ENCODE measurements at regions not wholly inside any gene's neighbourhood (a gene's known extent, or its start where the extent isn't known, plus 50 kb on each side); places are given as distances from the start of the nearest gene placed in this dataset.

DNA sequence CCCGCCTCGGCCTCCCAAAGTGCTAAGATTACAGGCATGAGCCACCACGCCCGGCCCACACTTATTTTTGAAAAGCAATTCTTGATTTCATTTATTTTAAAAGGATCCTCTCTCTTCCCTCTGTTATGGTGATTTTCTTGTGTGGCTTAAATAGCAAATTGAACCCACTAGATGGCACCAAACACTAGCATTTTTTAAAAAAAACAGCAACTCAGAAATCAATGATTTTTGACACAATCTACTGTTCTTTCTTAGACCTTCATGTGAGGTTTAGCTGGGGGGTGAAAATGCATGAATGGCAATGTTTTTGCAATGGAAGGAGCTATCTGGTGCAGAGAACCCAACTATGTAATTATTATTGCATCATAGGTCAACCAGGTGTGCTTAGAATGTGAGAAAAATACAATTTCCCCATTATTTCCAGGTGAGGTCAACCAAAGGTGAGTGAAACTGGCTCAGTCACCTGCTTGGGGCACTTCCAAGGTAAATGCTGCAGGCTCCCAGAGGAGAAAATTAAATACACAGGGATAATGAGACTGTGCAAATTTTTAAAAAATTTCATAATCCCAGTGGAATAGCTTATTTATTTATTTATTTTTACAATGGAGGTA lies 226.7 kb upstream of the PRKX start:
- H3K27ac ChIP-seq (ENCODE audit: low read depth in 2 of 2, low read length in 1 of 2) = no peak overlapping the region
- ChIA-PET CTCF (interaction anchor here (0.6 to 2.9 kb wide), 10 partner anchors 12 to 610 kb away, joined by 3 to 23 read pairs (median 3); no protein-coding TSS in a partner anchor), POLR2A (no interaction called here)
- H3F3A ChIP-seq (replicated peaks; ENCODE audit: insufficient read depth) = no peaks in the 10 kb centered on the region
- TF ChIP-seq FOXJ3 (CRISPR knock-in tag; IDR thresholded peaks at IDR 0.05) = no peak
- TF ChIP-seq NRF1 (IDR thresholded peaks at IDR 0.05; ENCODE audit: low read depth, low read length) = no peak
- TF ChIP-seq ELF1 (IDR thresholded peaks at IDR 0.05) = no peak
- TF ChIP-seq RXRA (IDR thresholded peaks at IDR 0.05; ENCODE audit: borderline replicate concordance, low read depth) = no peak
- TF ChIP-seq, protein P1, sequence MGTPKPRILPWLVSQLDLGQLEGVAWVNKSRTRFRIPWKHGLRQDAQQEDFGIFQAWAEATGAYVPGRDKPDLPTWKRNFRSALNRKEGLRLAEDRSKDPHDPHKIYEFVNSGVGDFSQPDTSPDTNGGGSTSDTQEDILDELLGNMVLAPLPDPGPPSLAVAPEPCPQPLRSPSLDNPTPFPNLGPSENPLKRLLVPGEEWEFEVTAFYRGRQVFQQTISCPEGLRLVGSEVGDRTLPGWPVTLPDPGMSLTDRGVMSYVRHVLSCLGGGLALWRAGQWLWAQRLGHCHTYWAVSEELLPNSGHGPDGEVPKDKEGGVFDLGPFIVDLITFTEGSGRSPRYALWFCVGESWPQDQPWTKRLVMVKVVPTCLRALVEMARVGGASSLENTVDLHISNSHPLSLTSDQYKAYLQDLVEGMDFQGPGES (IDR thresholded peaks at IDR 0.05; ENCODE audit: low read depth, low read length) = no peak
- TF ChIP-seq, protein P2, sequence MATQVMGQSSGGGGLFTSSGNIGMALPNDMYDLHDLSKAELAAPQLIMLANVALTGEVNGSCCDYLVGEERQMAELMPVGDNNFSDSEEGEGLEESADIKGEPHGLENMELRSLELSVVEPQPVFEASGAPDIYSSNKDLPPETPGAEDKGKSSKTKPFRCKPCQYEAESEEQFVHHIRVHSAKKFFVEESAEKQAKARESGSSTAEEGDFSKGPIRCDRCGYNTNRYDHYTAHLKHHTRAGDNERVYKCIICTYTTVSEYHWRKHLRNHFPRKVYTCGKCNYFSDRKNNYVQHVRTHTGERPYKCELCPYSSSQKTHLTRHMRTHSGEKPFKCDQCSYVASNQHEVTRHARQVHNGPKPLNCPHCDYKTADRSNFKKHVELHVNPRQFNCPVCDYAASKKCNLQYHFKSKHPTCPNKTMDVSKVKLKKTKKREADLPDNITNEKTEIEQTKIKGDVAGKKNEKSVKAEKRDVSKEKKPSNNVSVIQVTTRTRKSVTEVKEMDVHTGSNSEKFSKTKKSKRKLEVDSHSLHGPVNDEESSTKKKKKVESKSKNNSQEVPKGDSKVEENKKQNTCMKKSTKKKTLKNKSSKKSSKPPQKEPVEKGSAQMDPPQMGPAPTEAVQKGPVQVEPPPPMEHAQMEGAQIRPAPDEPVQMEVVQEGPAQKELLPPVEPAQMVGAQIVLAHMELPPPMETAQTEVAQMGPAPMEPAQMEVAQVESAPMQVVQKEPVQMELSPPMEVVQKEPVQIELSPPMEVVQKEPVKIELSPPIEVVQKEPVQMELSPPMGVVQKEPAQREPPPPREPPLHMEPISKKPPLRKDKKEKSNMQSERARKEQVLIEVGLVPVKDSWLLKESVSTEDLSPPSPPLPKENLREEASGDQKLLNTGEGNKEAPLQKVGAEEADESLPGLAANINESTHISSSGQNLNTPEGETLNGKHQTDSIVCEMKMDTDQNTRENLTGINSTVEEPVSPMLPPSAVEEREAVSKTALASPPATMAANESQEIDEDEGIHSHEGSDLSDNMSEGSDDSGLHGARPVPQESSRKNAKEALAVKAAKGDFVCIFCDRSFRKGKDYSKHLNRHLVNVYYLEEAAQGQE (IDR thresholded peaks at IDR 0.05; ENCODE audit: low read depth, low read length) = no peak
- no peak for TF ChIP-seq MXI1 (IDR thresholded peaks at IDR 0.05; ENCODE audit: low read depth, low read length)
- TF ChIP-seq, protein P3, sequence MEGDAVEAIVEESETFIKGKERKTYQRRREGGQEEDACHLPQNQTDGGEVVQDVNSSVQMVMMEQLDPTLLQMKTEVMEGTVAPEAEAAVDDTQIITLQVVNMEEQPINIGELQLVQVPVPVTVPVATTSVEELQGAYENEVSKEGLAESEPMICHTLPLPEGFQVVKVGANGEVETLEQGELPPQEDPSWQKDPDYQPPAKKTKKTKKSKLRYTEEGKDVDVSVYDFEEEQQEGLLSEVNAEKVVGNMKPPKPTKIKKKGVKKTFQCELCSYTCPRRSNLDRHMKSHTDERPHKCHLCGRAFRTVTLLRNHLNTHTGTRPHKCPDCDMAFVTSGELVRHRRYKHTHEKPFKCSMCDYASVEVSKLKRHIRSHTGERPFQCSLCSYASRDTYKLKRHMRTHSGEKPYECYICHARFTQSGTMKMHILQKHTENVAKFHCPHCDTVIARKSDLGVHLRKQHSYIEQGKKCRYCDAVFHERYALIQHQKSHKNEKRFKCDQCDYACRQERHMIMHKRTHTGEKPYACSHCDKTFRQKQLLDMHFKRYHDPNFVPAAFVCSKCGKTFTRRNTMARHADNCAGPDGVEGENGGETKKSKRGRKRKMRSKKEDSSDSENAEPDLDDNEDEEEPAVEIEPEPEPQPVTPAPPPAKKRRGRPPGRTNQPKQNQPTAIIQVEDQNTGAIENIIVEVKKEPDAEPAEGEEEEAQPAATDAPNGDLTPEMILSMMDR (IDR thresholded peaks at IDR 0.05) = peak; percentile 71
- TF ChIP-seq, protein P4, sequence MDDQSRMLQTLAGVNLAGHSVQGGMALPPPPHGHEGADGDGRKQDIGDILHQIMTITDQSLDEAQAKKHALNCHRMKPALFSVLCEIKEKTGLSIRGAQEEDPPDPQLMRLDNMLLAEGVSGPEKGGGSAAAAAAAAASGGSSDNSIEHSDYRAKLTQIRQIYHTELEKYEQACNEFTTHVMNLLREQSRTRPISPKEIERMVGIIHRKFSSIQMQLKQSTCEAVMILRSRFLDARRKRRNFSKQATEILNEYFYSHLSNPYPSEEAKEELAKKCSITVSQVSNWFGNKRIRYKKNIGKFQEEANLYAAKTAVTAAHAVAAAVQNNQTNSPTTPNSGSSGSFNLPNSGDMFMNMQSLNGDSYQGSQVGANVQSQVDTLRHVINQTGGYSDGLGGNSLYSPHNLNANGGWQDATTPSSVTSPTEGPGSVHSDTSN (IDR thresholded peaks at IDR 0.05) = no peak
- TF ChIP-seq GATA2 (CRISPR knock-in tag; IDR thresholded peaks at IDR 0.05) = no peak
- peak; percentile 40; the same call in 1 of the 2 replicates for TF ChIP-seq SMC3 (IDR thresholded peaks at IDR 0.05; ENCODE audit: low read depth, low read length)
- peak; percentile 72 for TF ChIP-seq RAD21 (IDR thresholded peaks at IDR 0.05; ENCODE audit: low read length)
- no peak for TF ChIP-seq EZH2phosphoT487 (IDR thresholded peaks at IDR 0.05; ENCODE audit: borderline replicate concordance, low read depth)
- no peak for TF ChIP-seq EP300 (IDR thresholded peaks at IDR 0.05; ENCODE audit: borderline replicate concordance in 1 of 2, low read depth in 1 of 2, low read length in 1 of 2)
- TF ChIP-seq RCOR1 (IDR thresholded peaks at IDR 0.05; ENCODE audit: low read length) = no peak
- no peak overlapping the region for H3K9ac ChIP-seq
- H3K9me3 ChIP-seq = no peaks in the 10 kb centered on the region
- no peak overlapping the region for H3K4me3 ChIP-seq (ENCODE audit: low read depth in 2 of 2, low read length in 1 of 2)
- no peaks in the 10 kb centered on the region for H3K79me2 ChIP-seq (ENCODE audit: insufficient read depth)
- H3K9me2 ChIP-seq = no peaks in the 10 kb centered on the region
- H3K4me1 ChIP-seq (ENCODE audit: control insufficient read depth in 1 of 2, insufficient read depth in 2 of 2, low read depth in 1 of 2, low read length in 1 of 2) = no peaks in the 10 kb centered on the region
- no peaks in the 10 kb centered on the region for H3K36me3 ChIP-seq (replicated peaks in 1 of 2; ENCODE audit: control insufficient read depth in 1 of 2, insufficient read depth in 2 of 2, low read length in 1 of 2)
- no peaks in the 10 kb centered on the region for H3K27me3 ChIP-seq (ENCODE audit: insufficient read depth)
- H4K20me1 ChIP-seq (ENCODE audit: insufficient read depth) = no peaks in the 10 kb centered on the region
- H3K4me2 ChIP-seq = no peak overlapping the region
- H2AFZ ChIP-seq (ENCODE audit: low read depth) = no peak overlapping the region
- 0% methylated on average over 4 of the region's 4 CpGs for WGBS (ENCODE audit: low lambda C conversion rate)
- DNase-seq = peak; percentile 38

Measured in SK-N-SH (cell line).